ENCODE measurements at regions not wholly inside any gene's neighbourhood (a gene's known extent, or its start where the extent isn't known, plus 50 kb on each side); places are given as distances from the start of the nearest gene placed in this dataset.
"Not testable (repeated sequence)": the region's sequence is repeated elsewhere in the genome, so short reads cannot be mapped to it uniquely, and the experiment has no call there.

DNA sequence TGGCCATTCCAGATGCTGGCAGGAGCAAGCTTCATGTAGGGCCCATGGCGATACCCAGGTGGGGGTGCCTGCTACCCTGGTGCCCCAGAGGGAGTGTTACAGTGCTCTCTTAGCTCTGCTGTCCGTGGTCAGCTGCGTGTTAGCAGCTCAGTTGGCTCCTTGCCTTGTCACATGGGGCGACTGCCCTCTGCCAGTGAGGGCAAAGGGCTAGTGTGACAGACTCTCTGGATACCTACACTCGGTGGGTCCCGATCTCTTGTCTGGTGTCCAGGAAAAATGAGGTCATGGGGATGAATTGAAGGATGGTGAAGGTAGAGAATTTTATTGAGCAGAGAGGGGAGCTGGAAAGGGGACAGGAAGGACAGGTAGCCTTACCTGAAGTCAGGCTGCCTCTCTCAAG, 152.2 kb downstream of the CYP26A1 start:
- peaks cover 0 to 3% (median 0%) of the 10 kb centered on the region in 3 donors for H3K9me3 ChIP-seq (ENCODE audit: control insufficient read depth in 3 of 3, low read length in 3 of 3)
- no peak overlapping the region for H3K4me3 ChIP-seq (ENCODE audit: low read length in 3 of 3)
- peaks cover 0 to 2% (median 0%) of the 10 kb centered on the region in 3 donors for H3K4me1 ChIP-seq (ENCODE audit: control insufficient read depth in 3 of 3, insufficient read depth in 3 of 3, low read length in 3 of 3)
- H3K27ac ChIP-seq (ENCODE audit: low read depth, low read length): no peak overlapping the region
- no peaks in the 10 kb centered on the region for H3K27me3 ChIP-seq (ENCODE audit: control insufficient read depth in 3 of 3, insufficient read depth in 3 of 3, low read length in 3 of 3)
- H3K36me3 ChIP-seq (ENCODE audit: control insufficient read depth in 3 of 3, insufficient read depth in 3 of 3, low read length in 3 of 3): no peaks in the 10 kb centered on the region
- no peak overlapping the region for H3K9ac ChIP-seq (ENCODE audit: low read depth in 1 of 3, low read length in 3 of 3)

DNA sequence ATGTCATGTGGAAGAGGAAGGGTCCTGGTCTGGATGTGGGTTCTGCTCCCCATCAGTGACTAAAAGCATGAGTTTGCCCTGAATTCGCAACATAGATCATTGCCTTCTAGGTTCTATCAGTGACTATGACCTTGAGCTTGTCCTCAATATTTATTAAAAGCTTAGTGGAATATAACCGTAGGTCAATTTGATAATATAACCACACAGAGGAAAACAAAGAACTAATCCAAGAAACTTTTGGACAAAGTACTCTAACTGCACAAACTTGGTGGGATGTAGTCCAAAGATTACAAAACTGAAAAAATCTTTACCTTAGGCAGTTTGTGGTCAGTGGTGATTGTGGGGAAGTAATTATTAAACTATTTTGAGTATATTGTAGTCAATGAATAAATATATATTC, 152.9 kb downstream of the CYP26A1 start:
- no peak overlapping the region for H3K27ac ChIP-seq (ENCODE audit: low read depth, low read length)
- no peak overlapping the region for H3K9ac ChIP-seq (ENCODE audit: low read depth in 1 of 3, low read length in 3 of 3)
- H3K36me3 ChIP-seq (ENCODE audit: control insufficient read depth in 3 of 3, insufficient read depth in 3 of 3, low read length in 3 of 3): no peaks in the 10 kb centered on the region
- H3K27me3 ChIP-seq (ENCODE audit: control insufficient read depth in 3 of 3, insufficient read depth in 3 of 3, low read length in 3 of 3): no peaks in the 10 kb centered on the region
- H3K4me1 ChIP-seq (ENCODE audit: control insufficient read depth in 3 of 3, insufficient read depth in 3 of 3, low read length in 3 of 3): peaks cover 0 to 2% (median 0%) of the 10 kb centered on the region in 3 donors
- H3K4me3 ChIP-seq (ENCODE audit: low read length in 3 of 3): no peak overlapping the region
- peaks cover 0 to 3% (median 0%) of the 10 kb centered on the region in 3 donors for H3K9me3 ChIP-seq (ENCODE audit: control insufficient read depth in 3 of 3, low read length in 3 of 3)

DNA sequence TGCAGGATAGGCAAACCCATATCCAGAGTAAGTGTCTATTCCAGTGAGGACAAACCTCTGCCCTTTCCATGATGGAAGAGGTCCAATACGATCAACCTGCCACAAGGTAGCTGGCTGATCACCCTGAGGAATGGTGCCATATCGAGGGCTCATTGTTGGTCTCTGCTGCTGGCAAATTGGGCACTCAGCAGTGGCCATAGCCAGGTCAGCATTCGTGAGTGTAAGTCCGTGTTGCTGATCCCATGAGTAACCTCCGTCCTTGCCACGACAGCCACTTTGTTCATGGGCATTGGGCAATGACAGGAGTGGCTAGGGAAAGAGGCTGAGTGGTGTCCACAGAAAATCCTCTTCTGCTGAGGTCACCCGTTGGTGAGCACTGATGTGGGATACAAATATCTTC, 156.9 kb downstream of the CYP26A1 start:
- not testable (repeated sequence) for H3K27me3 ChIP-seq (ENCODE audit: control insufficient read depth in 3 of 3, insufficient read depth in 3 of 3, low read length in 3 of 3); H3K4me1 ChIP-seq (ENCODE audit: control insufficient read depth in 3 of 3, insufficient read depth in 3 of 3, low read length in 3 of 3); H3K9me3 ChIP-seq (ENCODE audit: control insufficient read depth in 3 of 3, low read length in 3 of 3); H3K27ac ChIP-seq (ENCODE audit: low read depth, low read length); H3K4me3 ChIP-seq (ENCODE audit: low read length in 3 of 3); H3K36me3 ChIP-seq (ENCODE audit: control insufficient read depth in 3 of 3, insufficient read depth in 3 of 3, low read length in 3 of 3); H3K9ac ChIP-seq (ENCODE audit: low read depth in 1 of 3, low read length in 3 of 3)

DNA sequence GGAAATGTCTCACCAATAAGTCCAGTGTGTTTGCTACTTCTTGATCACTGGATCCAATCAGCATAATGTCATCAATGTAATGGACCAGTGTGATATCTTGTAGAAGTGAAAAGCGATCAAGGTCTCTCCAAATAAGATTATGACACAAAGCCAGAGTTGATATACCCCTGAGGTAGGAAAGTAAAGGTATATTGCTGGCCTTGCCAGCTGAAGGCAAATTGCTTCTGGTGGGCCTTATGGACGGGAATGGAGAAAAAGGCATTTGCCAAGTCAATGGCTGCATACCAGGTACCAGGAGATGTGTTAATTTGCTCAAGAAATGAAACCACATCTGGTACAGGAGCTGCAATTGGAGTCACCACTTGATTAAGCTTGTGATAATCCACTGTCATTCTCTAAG, 158.5 kb downstream of the CYP26A1 start:
- not testable (repeated sequence) for H3K36me3 ChIP-seq (ENCODE audit: control insufficient read depth in 3 of 3, insufficient read depth in 3 of 3, low read length in 3 of 3)

DNA sequence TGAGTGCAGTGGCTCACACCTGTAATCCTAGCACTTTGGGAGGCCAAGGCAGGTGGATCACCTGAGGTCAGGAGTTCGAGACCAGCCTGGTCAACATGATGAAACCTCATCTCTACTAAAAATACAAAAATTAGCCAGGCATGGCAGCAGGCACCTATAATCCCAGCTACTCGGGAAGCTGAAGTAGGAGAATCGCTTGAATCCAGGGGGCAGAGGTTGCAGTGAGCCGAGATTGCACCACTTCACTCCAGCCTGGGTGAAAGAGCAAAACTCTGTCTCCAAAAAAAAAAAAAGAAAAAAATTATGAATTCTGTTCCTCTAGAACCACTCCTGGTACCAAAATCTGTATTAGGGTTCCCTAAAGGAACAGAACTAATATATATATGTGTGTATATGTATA, 161.2 kb downstream of the CYP26A1 start:
- not testable (repeated sequence) for H3K36me3 ChIP-seq (ENCODE audit: control insufficient read depth in 3 of 3, insufficient read depth in 3 of 3, low read length in 3 of 3); H3K27me3 ChIP-seq (ENCODE audit: control insufficient read depth in 3 of 3, insufficient read depth in 3 of 3, low read length in 3 of 3); H3K27ac ChIP-seq (ENCODE audit: low read depth, low read length); H3K9me3 ChIP-seq (ENCODE audit: control insufficient read depth in 3 of 3, low read length in 3 of 3); H3K4me1 ChIP-seq (ENCODE audit: control insufficient read depth in 3 of 3, insufficient read depth in 3 of 3, low read length in 3 of 3); H3K9ac ChIP-seq (ENCODE audit: low read depth in 1 of 3, low read length in 3 of 3); H3K4me3 ChIP-seq (ENCODE audit: low read length in 3 of 3)

More for the DNA sequence above, 158.5 kb downstream of the CYP26A1 start:
- H3K27me3 ChIP-seq (ENCODE audit: control insufficient read depth in 3 of 3, insufficient read depth in 3 of 3, low read length in 3 of 3); H3K4me3 ChIP-seq (ENCODE audit: low read length in 3 of 3); H3K9me3 ChIP-seq (ENCODE audit: control insufficient read depth in 3 of 3, low read length in 3 of 3); H3K27ac ChIP-seq (ENCODE audit: low read depth, low read length); H3K9ac ChIP-seq (ENCODE audit: low read depth in 1 of 3, low read length in 3 of 3); H3K4me1 ChIP-seq (ENCODE audit: control insufficient read depth in 3 of 3, insufficient read depth in 3 of 3, low read length in 3 of 3): not testable (repeated sequence)

DNA sequence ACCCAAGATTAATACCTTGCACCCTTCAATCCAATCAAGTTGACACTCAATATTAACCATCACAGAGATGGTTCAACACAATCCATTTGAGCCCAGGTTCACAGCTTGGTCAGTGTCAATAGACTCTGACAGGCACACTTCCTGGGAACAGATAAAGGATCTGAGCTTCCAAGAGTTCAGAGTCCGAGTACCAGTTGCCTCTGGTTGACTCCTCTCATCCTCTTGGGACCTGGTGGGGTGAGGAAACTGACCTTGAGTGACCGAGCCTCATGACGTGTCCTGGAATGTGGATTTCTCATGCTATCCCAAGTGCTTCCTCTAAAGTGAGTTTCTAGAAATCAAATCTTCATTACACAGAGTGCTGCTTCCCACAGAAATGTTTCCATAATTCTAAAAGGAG, 162.0 kb downstream of the CYP26A1 start:
- H3K27me3 ChIP-seq (ENCODE audit: control insufficient read depth in 3 of 3, insufficient read depth in 3 of 3, low read length in 3 of 3): no peaks in the 10 kb centered on the region
- no peaks in the 10 kb centered on the region for H3K36me3 ChIP-seq (ENCODE audit: control insufficient read depth in 3 of 3, insufficient read depth in 3 of 3, low read length in 3 of 3)
- no peaks in the 10 kb centered on the region for H3K4me1 ChIP-seq (ENCODE audit: control insufficient read depth in 3 of 3, insufficient read depth in 3 of 3, low read length in 3 of 3)
- H3K9ac ChIP-seq (ENCODE audit: low read depth in 1 of 3, low read length in 3 of 3): no peak overlapping the region
- no peak overlapping the region for H3K4me3 ChIP-seq (ENCODE audit: low read length in 3 of 3)
- H3K9me3 ChIP-seq (ENCODE audit: control insufficient read depth in 3 of 3, low read length in 3 of 3): no peaks in the 10 kb centered on the region
- no peak overlapping the region for H3K27ac ChIP-seq (ENCODE audit: low read depth, low read length)

DNA sequence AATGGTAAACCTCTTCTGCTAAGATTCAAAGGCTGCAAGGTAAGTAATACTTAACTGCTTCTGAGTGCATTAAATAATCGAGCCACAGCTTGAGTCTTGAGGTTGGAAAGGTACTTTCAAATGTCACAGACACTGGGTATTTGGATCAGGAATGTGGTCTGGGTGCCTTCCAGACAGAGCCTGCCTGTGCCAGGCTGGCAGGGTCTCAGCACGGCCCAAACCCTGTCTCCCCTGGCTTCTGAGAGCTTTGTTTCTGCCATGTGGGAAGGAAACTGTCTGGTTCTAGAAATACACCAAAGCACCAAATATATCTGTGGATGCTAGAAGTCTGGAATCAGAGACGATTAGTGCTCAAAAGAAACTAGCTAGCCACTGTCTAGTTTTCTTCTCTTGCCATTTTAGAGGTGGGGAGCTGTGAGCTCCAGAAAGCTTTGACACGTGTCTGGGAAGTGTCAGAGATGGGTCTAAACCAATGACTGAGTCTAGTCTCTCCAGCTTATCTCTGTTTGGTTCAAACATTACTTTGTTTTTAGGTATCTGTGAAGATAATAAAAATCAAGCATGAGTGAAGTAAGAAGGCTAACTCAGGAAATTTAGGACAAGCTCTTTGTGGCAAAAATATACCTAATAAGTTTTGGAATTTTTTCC, 162.8 kb downstream of the CYP26A1 start:
- H3K9me3 ChIP-seq (ENCODE audit: control insufficient read depth in 3 of 3, low read length in 3 of 3): no peaks in the 10 kb centered on the region
- H3K27me3 ChIP-seq (ENCODE audit: control insufficient read depth in 3 of 3, insufficient read depth in 3 of 3, low read length in 3 of 3): no peaks in the 10 kb centered on the region
- H3K27ac ChIP-seq (ENCODE audit: low read depth, low read length): no peak overlapping the region
- H3K4me3 ChIP-seq (ENCODE audit: low read length in 3 of 3): no peak overlapping the region
- no peaks in the 10 kb centered on the region for H3K36me3 ChIP-seq (ENCODE audit: control insufficient read depth in 3 of 3, insufficient read depth in 3 of 3, low read length in 3 of 3)
- H3K4me1 ChIP-seq (ENCODE audit: control insufficient read depth in 3 of 3, insufficient read depth in 3 of 3, low read length in 3 of 3): no peaks in the 10 kb centered on the region
- no peak overlapping the region for H3K9ac ChIP-seq (ENCODE audit: low read depth in 1 of 3, low read length in 3 of 3)

DNA sequence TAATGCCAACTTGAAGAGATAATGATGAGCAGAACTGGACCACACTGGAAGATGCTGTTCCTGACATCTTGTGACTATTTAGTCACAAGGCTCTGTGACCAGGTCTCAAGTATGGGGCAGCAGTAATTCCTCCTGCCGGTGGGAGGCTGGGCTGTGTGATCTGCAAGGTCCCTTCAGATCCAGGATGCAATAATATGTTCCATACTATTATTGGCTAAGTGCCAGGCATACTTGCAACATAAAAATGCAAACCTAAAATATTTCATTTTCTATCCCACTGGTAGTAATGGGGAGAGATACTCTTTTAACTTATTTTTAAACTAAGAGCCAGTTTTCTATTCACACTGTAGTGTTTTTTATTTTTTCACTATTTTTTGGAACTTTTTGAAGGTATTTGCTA, 171.5 kb downstream of the CYP26A1 start:
- Histone ChIP-seq H3K27ac (ENCODE audit: low read depth, low read length) (no peak overlapping the region), H3K4me3 (ENCODE audit: low read length in 3 of 3) (no peak overlapping the region), H3K4me1 (ENCODE audit: control insufficient read depth in 3 of 3, insufficient read depth in 3 of 3, low read length in 3 of 3) (no peaks in the 10 kb centered on the region), H3K27me3 (ENCODE audit: control insufficient read depth in 3 of 3, insufficient read depth in 3 of 3, low read length in 3 of 3) (no peaks in the 10 kb centered on the region), H3K36me3 (ENCODE audit: control insufficient read depth in 3 of 3, insufficient read depth in 3 of 3, low read length in 3 of 3) (no peaks in the 10 kb centered on the region), H3K9ac (ENCODE audit: low read depth in 1 of 3, low read length in 3 of 3) (no peak overlapping the region), H3K9me3 (ENCODE audit: control insufficient read depth in 3 of 3, low read length in 3 of 3) (no peaks in the 10 kb centered on the region)

DNA sequence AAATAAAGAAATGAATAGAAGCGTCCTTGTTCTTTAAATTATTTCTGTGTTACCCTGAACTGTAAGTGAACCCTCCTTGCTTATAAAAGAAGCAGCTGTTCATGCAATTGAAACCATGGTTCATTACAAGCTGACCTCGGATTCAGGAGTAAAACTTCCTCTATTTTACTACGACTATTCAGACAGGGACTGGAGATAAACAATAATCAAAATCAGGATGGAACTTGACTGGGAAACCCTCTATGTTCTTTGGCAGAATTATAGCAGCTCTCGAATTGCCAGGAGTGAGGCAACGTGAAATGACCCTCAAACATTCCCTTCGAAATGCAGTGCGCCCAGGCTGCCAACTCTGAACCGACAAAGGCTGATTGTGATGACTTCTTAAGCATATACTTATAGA, 172.1 kb downstream of the CYP26A1 start:
- Histone ChIP-seq H3K27me3 (ENCODE audit: control insufficient read depth in 3 of 3, insufficient read depth in 3 of 3, low read length in 3 of 3) (no peaks in the 10 kb centered on the region), H3K4me1 (ENCODE audit: control insufficient read depth in 3 of 3, insufficient read depth in 3 of 3, low read length in 3 of 3) (no peaks in the 10 kb centered on the region), H3K9me3 (ENCODE audit: control insufficient read depth in 3 of 3, low read length in 3 of 3) (no peaks in the 10 kb centered on the region), H3K36me3 (ENCODE audit: control insufficient read depth in 3 of 3, insufficient read depth in 3 of 3, low read length in 3 of 3) (no peaks in the 10 kb centered on the region), H3K4me3 (ENCODE audit: low read length in 3 of 3) (no peak overlapping the region), H3K9ac (ENCODE audit: low read depth in 1 of 3, low read length in 3 of 3) (no peak overlapping the region), H3K27ac (ENCODE audit: low read depth, low read length) (no peak overlapping the region)

DNA sequence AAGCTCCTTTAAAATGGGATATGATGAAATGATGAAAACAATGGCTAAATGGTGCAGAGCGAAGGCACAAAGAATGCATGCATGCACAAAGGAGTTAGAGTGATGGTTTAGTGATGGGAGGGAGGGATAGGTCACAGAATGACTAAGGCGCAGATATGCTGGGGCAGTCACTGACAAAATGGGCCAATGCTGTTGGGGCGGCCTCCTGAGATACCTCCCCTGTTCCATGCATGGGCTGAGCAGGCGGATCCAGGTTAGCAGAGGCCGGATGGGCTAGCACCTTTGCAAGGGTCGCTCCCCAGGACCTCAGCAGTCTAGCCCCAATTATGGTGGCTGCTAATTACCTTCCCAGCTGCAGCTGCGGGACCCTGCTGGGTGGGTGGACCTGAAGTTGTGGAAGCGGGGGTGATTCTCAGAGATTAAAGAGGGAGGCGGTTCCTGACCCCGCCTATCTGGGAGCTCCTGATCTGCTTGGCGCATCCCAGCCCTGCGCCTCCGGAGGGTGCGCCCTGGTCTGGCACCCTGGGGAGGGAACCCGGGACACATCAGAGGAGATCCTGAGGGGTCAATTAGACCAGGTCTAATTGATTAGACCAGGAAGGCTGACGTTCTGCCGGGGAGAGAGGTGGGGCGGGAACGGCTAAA, 175.0 kb downstream of the CYP26A1 start:
- H3K9me3 ChIP-seq (ENCODE audit: control insufficient read depth in 3 of 3, low read length in 3 of 3): no peaks in the 10 kb centered on the region
- H3K9ac ChIP-seq (ENCODE audit: low read depth in 1 of 3, low read length in 3 of 3): no peak overlapping the region
- H3K27me3 ChIP-seq (ENCODE audit: control insufficient read depth in 3 of 3, insufficient read depth in 3 of 3, low read length in 3 of 3): no peaks in the 10 kb centered on the region
- no peak overlapping the region for H3K4me3 ChIP-seq (ENCODE audit: low read length in 3 of 3)
- no peaks in the 10 kb centered on the region for H3K36me3 ChIP-seq (ENCODE audit: control insufficient read depth in 3 of 3, insufficient read depth in 3 of 3, low read length in 3 of 3)
- H3K4me1 ChIP-seq (ENCODE audit: control insufficient read depth in 3 of 3, insufficient read depth in 3 of 3, low read length in 3 of 3): no peaks in the 10 kb centered on the region
- no peak overlapping the region for H3K27ac ChIP-seq (ENCODE audit: low read depth, low read length)
